GM13977 (cell line): ENCODE measurements at regions not wholly inside any gene's neighbourhood (a gene's known extent, or its start where the extent isn't known, plus 50 kb on each side); places are given as distances from the start of the nearest gene placed in this dataset.

Source experiments
- DNase-seq: peaks from one replicate; pipeline ENCODE4 v3.0.0; 2012; ENCODE audit warnings: low spot score
- CTCF ChIP-seq: IDR thresholded peaks from 2 replicates; pipeline ENCODE4 v1.5.1; 2012; ENCODE audit warnings: mild to moderate bottlenecking, control low read depth; ENCODE audit not compliant: insufficient read depth; ENCODE audit errors: extremely low read depth, missing control alignments
- in situ Hi-C: fragments of 300-500 bp; cut with MboI; formaldehyde crosslinking; loops from one replicate; pipeline ENCODE4 v1.12.0; 2022; ENCODE audit warnings: low sequenced_read_pairs, low pct_unique_long_range_greater_than_20kb, mixed read lengths, inconsistent platforms; ENCODE audit not compliant: unreplicated experiment

GRCh38 chr11:95593111-95593510 lies 196.5 kb downstream of the FAM76B start:
- in situ Hi-C loops: no loop called here
- no peak for DNase-seq
- TF ChIP-seq CTCF: no peak

- no peak for DNase-seq
- in situ Hi-C loops: no loop called here
- TF ChIP-seq CTCF: no peak
These were observed 197.1 kb downstream of the FAM76B start for GRCh38 chr11:95592471-95592870.

GRCh38 chr11:95589893-95590612 lies 199.5 kb downstream of the FAM76B start:
- in situ Hi-C loops: no loop called here
- no peak for DNase-seq
- TF ChIP-seq CTCF: no peak

GRCh38 chr11:95588821-95589220 lies 200.8 kb downstream of the FAM76B start:
- no peak for DNase-seq
- in situ Hi-C loops: no loop called here
- TF ChIP-seq CTCF: no peak

- in situ Hi-C loops: no loop called here
- DNase-seq: no peak
- no peak for TF ChIP-seq CTCF
These were observed 202.9 kb downstream of the FAM76B start for GRCh38 chr11:95586661-95587060.

- in situ Hi-C loops: no loop called here
- no peak for DNase-seq
- no peak for TF ChIP-seq CTCF
These were observed 203.4 kb downstream of the FAM76B start for GRCh38 chr11:95586155-95586554.
